ENCODE measurements at regions not wholly inside any gene's neighbourhood (a gene's known extent, or its start where the extent isn't known, plus 50 kb on each side); places are given as distances from the start of the nearest gene placed in this dataset.
"Not testable (repeated sequence)": the region's sequence is repeated elsewhere in the genome, so short reads cannot be mapped to it uniquely, and the experiment has no call there.

DNA sequence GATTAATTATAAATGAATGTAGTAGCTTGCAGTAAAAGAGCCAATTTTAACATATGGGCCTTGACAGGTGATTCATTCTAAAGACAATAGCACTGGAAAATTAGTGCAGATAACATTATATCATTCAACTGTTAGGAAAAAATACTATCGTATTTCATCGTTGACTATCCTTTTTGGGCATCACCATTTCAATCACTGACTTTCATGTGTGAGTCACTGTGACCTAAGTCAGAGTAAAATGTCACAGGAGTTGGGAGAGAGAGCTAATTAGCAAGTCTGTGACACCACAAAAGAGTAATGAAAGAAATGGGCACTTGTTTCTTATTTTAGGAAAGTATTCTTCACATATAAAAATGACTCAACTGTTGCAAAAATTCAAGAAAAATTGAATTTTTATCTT, 253.8 kb upstream of the CNTN5 start:
- DNase-seq, result no peak

DNA sequence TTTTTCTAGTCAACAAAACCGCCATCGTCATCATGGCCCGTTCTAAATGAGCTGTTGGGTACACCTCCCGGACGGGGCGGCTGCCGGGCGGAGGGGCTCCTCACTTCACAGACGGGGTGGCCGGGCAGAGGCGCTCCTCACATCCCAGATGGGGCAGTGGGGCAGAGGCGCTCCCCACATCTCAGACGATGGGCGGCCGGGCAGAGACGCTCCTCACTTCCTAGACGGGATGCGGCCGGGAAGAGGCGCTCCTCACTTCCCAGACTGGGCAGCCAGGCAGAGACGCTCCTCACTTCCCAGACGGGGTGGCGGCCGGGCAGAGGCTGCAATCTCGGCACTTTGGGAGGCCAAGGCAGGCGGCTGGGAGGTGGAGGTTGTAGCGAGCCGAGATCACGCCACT, 250.7 kb upstream of the CNTN5 start:
- DNase-seq, result not testable (repeated sequence)

DNA sequence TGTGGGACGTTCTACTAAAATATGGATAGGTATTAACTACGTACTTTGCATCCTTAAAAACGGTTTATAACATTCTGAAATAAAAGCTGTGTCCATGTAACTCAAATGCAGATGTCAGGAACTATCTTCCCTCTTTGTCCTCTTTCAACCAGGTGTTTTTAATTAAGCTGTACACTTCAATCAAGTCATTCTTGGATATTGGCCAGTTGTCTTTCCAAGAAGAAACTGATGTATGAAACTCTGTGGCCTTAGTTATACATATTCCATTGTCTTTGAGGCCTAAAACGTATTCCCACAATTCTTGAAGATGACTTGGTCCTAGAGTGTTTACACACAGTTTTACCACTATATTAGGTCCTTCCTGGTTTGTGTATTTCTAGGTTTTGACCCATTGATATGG, 249.0 kb upstream of the CNTN5 start:
- no peak for DNase-seq

DNA sequence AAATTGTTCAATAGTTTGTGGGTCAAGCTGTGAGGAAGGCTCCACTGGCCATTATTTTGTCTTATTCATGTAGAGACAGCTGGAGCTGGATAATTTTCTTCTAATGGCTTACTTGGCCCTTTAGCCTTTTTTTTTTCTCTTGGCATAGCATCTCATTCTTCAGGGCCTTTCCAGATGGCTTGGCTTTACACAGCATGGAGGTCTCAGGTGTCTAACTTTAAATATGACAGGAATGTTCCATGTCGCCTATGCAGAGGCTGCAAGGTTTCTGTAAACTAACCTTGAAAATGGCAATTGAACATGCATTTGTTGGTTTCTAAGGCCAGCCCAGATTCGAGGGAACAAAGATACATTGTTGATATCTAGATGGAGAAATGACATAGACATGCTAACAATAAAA, 247.9 kb upstream of the CNTN5 start:
- DNase-seq, result no peak

DNA sequence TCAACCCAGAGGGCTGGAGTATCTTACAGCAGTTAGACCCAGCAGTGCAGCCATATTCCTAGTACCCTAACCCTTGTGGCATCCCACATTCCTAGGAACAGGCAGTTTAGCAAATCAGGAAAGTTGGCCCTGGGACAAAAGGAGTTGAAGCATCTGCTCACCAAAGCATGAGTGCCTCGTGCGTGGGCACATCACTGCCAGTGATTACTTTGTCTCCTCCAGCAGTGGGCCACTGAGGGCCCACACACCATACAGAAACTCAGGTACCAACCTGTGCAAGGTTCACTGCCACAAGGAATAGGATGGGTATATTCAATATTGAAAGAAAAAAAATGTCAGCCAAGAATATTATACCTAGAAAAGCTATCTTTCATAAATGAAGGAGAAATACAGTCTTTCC, 227.5 kb upstream of the CNTN5 start:
- DNase-seq, result no peak

DNA sequence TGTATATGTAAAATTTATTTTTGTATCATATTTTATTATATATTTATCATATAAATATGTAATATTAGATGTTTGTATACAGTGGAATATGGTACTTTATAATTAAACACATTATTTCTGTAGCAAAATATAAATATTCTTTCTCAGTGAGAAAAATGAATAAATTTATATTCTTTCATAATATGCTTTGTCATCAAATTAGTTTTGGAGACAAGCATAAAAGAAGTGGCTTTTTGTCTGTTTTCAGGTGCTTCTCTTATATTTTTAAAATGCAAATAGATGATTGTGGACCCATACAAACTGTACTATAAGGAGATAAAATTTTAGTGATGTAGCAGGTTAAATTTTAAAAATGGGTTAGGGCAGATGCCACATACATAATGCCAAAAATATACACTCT, 222.4 kb upstream of the CNTN5 start:
- DNase-seq, result no peak

DNA sequence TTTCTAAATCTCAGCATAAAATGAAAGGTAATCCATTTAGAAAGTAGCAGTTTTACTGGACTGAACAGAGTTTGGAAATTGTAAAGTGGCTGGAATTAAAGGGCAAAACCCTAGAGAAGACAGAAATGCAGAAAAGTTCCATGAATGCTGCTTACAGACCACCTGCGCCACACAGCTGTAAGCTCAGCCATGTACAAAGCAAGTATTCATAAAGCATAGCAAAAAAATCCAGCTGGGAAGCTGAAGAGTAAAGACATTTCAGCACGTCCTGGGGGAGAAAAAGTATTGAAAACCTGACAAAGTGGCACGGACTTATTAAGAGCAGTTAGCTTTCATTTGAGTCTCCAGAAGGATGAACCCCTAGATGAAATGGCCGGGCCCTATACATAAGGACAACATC, 220.1 kb upstream of the CNTN5 start:
- DNase-seq, result no peak

DNA sequence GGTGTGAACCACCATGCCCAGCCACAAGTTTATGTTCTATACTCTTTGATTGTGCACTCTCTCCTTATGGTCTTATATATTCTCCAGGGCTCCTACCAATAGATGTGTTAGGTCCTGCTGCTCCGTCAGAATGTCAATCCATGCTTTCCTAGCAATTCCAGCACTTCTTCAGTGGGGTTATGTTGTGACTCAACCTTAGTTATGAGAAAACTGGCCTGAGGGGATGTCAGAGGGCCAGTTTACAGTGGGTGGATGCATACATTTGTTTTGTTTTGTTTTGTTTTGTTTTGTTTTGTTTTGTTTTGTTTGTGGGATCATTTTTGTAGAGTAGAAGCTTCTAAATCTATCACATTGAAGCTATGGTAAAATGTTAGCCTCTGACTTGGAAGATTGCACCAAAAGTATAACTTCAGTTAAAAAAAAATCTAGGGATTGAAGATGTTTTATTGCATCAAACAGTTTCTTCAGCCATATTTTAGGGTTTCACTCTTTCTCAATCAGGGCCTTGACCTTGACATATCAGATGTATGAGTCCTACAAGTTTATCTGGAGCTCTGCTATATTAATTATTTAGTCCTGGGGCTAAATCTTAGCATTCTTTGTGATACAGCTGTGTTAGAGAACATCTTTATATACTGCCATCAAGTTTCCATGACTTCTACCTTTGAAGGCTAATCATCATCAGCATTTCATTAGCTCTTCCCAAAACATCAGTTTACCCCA, 191.6 kb upstream of the CNTN5 start:
- DNase-seq, result no peak

DNA sequence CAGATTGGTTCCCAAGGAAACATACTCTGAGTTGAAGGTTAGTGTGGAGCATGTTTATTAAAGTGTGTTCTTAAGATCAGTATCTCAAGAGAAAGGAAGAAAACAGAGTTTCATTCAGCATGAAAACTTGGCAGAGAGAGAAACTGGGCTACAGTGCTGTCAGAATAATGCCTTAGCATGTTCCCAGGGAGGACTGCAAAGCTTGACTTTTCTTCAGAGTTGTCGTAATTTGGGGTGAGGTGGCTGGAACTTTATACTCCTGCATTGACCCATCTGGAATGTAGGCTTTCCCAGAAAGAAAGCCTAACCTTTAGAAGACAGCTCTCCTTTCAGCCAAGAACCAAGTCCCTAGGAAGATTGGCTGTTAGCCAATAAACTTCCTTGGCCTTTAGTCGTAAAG, 190.8 kb upstream of the CNTN5 start:
- no peak for DNase-seq

DNA sequence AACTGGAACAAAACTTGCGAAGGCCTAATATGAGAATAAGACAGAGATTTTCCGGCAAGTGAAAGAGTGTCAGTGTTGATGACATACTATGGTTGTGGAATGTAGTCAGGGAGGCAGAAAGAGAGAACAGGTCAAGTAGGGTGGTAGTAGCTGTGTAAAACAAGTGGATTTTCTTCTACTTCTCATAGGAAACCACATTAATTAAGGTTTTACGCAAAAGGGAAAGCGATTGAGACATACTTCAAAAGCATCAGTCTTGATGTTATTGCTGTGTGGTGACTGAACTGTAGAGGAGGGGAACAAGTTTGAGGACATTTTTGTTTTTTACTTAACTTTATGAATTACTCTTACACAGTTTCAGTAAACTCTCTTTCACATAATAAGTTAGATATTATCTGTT, 186.0 kb upstream of the CNTN5 start:
- no peak for DNase-seq

DNA sequence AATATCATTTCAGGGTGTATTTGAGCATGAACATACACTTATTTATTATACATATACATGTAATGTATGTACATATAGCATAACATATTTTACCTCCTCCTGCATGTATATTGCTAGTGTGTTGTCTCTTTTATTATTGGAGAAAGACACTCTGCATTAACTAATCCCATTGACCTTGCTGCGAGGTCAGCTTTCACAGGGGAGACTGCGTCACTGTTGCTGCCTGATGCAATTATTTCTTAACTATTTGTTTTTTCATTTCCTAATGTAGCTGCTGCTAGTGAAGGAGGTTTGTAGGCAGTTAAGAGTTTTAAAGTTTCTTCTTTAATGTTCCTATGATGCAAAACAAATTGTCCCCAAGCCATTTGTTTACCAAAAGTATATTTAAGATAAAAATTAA, 185.4 kb upstream of the CNTN5 start:
- no peak for DNase-seq

DNA sequence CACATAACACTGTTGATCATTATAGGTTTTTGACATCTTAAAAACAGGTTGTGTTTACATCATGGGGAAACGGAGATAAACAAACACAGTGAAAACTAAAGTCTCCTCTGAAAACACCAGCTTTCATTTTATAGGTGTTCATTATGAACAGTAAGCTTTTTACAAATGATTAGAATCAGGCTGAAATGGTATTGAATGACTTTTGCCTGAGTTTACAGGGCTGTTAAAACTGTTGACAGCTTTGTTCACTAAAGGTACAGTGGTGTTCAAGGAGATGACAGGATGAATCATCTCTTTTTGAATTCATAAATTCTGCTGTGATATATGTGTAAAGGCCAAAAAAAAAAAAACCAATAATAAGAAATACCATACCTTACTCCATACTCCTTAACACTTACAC, 184.6 kb upstream of the CNTN5 start:
- DNase-seq, result no peak

DNA sequence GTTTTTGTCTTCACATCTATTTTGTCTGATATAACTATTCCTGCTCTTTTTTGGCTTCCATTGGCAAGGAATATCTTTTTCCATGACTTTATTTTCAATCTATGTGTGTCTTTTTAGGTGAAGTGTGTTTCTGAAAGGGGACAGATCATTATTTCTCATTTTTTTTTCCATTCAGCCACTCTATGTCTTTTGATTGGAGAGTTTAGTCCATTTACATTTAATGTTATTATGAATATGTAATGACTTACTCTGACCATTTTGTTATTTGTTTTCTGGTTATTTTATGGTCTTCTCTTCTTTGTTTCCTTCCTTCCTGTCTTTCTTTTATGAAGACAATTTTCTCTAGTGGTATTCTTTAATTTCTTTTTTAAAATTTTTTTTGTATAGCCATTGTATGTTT, 178.6 kb upstream of the CNTN5 start:
- no peak for DNase-seq

DNA sequence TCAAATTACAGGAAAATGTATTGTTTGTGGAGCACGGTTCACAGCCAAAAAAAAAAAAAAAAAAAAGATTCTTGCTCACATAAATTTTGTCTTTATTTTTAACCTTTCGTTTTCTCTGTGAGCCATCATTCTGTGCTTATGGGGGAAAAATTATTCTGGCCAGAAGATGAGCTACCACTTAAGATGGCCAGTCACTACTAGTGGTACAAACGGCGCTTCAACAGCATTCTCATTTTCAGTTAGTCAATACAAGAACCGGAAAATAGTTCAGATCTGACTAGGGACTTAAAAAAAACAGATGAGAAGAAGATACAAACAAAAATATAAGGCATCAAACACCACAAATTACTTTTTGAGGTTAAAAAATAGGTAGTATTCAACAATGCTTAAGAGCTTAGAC, 158.6 kb upstream of the CNTN5 start:
- no peak for DNase-seq

DNA sequence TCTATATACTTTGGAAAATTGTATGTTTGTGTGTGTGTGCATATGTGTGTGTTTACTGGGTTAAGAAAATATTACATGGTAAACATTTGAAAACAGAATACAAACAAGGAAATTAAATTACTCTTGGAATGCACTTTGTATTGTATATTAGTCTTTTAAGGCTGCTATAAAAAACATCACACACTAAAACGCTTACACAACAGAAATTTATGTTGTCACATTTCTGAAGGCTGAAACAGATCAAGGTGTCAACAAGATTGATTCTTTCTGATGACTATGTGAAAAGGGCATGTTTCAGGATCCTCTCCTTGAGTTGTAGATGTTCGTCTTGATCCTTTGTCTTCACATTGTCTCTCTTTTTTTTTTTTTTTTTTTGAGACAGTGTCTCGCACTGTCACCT, 149.1 kb upstream of the CNTN5 start:
- DNase-seq, result no peak

DNA sequence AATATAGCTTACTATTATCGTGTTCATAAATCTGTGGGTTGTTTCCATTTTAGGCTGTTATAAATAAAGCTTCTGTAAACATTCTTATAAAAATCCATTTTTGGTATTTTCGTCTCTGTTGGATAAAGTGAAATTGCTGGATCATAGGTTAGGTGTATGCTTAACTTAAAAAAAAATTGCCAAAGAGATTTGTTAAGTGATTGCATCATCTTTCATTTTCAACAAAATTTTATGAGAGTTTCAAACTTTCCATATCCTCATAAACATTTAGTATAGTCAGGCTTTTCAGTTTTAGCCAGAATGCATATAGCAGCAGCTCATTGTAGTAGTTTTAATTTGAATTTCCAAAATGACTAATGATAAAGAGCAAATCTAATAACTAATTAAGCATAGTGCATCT, 146.7 kb upstream of the CNTN5 start:
- no peak for DNase-seq

DNA sequence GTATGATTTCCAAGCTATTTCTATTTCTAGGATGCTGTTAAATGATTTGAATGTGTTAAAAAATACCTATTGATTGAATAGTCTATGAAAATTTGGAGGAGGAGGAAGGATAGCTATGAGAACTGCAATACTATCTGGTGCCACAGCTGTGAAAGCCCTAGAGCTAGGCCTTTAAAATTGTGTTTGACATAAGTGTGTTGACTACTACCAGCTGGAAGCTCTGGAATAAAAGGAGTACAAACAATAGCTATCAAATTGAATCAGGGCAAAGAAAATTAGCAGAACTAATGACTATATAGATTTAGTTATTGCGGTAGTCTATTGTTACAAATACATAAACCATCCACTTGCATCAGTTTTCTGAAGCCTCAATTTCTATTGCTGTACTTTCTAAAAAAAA, 124.8 kb upstream of the CNTN5 start:
- no peak for DNase-seq

DNA sequence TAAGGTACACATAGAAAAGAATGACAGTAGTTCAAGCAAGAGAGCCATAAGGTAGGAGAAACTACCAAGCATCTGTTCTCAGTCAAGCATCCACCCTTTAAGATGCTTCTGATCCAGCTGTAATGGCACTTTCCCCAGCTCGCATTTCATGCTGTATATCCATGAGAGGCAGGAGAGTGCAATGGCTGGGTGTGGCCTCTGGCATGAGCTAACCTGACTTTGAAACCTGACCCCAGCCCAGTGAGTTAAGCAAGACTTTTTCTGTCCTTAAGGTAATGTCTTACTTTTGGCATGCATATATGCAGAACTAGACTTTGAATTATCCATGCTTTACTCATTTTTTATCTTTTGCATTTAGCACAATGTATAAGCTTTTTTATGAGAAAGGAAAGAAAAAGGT, 79.8 kb upstream of the CNTN5 start:
- DNase-seq, result no peak

DNA sequence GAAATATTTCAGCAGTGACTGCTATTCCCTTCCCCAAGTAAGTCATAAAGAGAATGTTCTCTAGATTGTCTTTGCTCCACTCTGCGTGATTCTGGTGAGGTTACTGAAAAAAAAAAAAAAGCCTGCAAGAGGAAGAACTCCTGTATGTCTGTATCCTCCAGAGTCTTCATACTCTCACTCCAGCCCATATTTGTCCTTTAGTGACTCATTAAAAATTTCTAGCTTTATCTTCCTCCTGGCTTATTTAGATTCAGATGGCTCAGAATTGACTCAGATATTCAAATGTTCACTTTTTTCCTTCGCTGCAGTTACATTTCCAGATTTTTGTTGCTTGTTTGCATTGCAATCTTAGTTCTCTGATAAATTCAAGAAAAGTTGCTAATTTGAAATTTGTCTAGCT, 76.3 kb upstream of the CNTN5 start:
- no peak for DNase-seq

DNA sequence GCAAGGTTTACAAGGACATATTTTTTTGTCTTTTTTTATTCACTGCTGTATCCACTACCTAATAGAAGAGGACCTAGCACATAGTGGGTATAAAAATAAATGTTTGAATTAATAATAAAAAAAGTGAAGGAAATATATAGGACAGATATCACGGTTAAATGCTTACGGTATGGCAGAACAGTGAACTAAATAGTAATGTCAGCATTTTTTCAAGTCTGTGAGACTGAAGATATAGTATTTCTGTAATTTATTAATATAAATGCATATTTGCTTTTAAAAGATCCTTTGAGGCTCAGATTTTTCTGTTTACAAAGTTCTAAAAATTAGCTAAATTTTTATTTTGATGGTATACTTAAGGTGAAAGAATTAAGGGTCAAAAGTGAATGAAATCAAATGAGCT, 68.6 kb upstream of the CNTN5 start:
- no peak for DNase-seq

DNA sequence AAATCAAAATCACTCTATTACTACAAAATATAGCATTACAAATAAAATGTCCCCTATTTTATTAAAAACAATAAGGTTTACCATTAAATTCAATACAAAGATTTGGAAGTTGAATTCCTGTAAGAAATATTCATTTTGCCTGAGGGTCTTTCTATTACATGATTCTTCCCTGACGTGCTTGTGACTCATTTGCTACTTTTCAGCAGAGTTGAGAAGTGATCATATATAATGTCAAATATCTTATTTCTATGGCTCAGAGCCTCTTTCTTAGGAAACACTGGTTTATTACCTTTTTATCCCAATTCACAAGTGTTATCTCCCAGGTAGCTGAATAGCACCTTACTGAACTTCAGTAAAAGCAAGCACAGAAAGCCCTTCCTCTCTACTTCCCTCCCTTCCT, 65.2 kb upstream of the CNTN5 start:
- no peak for DNase-seq

DNA sequence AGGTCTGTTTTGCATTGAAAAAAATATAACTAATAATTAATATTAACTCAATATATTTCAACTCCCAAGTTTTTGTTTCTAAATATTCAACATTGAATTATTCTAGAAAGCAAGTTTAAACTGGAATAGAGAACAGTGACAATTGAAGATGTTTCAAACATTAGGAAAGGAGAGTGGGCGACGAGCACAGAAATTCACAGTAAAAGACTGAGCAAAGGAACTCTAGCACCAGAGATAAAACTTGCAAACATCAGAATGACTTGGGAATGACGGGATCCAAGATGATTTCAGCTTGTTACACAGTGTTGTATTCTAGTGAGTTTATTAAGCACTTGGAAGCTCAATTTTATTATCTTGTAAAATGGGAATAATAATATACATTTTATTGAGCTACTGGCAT, 56.6 kb upstream of the CNTN5 start:
- DNase-seq, result no peak

DNA sequence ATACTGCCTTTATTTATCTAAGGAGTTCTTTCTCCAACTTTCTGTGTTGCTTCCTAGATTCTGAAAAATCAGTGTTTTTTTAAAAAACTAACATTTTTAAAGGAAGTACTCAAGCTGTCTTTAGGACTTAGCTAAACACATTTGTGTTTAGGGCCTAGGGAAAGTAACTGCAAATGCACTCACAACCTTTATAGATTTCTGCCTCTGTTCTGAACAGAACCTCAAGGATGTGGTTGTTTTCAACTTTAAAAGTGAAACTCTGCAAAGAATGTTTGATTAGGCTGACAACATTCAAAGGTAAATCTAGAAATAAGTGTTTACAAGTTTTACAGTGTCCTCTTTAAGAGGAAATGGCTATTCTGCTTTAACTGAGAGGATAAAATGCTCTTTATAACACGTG, 55.4 kb upstream of the CNTN5 start:
- DNase-seq, result no peak

DNA sequence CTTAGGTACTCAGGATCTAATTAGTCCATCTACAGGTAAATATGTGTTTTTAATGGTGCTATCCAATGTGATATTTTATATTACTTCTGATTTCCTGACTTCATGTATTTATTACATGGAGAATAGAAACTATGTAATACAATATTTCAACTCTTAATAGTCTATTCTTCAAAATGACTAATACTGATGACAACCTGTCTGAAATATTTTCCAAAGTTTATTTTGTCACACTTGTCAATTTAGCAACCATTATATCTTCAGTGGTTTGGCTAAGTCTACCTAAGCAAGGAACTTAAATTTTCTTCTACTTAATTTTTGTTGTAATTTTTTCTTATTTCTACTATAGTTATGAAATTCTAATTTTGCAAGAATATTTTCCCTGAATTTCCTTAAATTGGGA, 55.0 kb upstream of the CNTN5 start:
- no peak for DNase-seq

DNA sequence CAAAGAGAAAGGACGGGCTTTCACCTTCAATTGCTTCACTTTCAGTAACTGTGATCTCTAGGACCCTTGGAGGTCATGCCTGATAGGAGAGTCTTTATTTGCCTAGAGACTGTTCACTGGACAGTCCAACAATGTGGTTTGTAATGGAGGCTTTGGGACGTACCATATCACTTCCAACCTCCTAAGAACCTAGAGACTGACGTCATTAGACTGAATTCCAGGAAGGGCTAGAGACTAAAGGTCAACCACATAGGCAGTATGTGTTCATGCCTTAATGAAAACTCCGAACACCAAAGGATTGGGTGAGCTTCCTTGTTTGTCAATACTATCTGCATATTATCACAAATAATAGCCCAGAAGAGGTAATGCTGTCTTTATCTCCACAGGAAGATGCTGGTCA, 53.7 kb upstream of the CNTN5 start:
- no peak for DNase-seq

Data from T-helper 2 cell (primary cell).